C4-2B (cell line): ENCODE measurements at regions not wholly inside any gene's neighbourhood (a gene's known extent, or its start where the extent isn't known, plus 50 kb on each side); places are given as distances from the start of the nearest gene placed in this dataset.
"Not testable (repeated sequence)": the region's sequence is repeated elsewhere in the genome, so short reads cannot be mapped to it uniquely, and the experiment has no call there.

ENCODE experiments used
- H3K27ac ChIP-seq: fragments of 450-650 bp; 2 replicates; pipeline ENCODE4 v1.5.1; 2017
- ZFX ChIP-seq: fragments of 450-650 bp; IDR thresholded peaks from 2 replicates; pipeline ENCODE4 v1.6.1; 2017
- TF ChIP-seq, protein P1 (sequence below): fragments of 450-650 bp; conservative IDR thresholded peaks from 2 replicates; pipeline ENCODE4 v1.5.1; 2017; ENCODE audit warnings: mild to moderate bottlenecking

DNA sequence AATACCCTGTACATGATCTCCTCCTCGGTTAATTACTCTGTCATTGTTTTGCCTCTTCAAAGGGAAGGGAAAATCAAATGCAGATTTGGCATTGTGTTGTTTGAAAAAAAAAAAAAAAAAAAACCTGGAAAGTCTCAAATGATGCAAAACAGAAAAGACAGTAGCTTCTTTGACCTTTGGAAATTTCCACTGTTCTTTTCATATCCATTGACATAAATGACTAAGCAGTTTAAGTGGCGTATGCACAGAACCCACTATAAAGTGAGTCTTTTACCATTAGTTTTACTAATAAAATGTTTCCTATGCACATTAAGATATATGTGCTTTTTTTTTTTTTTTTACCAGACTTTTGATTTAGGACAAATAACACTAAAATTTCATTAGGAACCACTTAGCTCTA is 704.3 kb downstream of the TFAP2A start:
- TF ChIP-seq, protein P1, sequence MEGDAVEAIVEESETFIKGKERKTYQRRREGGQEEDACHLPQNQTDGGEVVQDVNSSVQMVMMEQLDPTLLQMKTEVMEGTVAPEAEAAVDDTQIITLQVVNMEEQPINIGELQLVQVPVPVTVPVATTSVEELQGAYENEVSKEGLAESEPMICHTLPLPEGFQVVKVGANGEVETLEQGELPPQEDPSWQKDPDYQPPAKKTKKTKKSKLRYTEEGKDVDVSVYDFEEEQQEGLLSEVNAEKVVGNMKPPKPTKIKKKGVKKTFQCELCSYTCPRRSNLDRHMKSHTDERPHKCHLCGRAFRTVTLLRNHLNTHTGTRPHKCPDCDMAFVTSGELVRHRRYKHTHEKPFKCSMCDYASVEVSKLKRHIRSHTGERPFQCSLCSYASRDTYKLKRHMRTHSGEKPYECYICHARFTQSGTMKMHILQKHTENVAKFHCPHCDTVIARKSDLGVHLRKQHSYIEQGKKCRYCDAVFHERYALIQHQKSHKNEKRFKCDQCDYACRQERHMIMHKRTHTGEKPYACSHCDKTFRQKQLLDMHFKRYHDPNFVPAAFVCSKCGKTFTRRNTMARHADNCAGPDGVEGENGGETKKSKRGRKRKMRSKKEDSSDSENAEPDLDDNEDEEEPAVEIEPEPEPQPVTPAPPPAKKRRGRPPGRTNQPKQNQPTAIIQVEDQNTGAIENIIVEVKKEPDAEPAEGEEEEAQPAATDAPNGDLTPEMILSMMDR, result no peak
- no peak for TF ChIP-seq ZFX
- H3K27ac ChIP-seq, result no peak overlapping the region

DNA sequence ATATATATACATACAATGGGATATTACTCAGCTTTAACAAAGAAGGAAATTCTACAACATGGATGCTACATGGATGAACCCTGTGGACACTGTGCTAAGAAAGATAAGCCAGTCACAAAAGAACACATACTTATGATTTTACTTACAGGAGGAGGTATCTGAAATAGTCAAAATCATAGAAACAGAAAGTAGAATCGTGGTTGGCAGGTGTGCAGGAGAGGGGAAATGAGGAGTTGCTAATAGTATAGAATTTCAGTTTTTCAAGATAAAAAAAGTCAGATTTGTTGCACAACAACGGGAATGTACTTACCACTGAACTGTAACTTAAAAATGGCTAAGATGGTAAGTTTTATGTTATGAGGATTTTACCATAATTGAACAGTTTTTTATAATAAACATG is 706.3 kb downstream of the TFAP2A start:
- H3K27ac ChIP-seq, result no peak overlapping the region
- TF ChIP-seq, protein P1, result no peak
- TF ChIP-seq ZFX, result no peak

DNA sequence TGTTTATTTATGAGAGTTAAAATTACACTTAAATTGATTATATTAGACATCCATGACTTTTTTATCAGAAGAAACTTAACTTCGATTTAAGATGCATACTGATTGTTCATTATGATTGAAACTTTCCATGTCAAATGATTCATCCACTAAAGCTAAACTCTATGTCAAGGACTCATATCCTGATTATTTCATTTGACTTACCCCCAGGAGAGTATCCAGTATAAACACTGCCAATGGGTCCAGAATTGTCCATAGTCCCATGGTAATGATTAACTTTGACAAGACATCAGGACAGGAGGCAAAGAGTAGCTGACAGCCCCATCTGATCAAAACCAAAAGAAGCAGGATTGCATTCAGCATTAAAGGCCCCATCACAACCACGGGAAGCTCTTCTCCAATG is 709.9 kb downstream of the TFAP2A start:
- no peak overlapping the region for H3K27ac ChIP-seq
- TF ChIP-seq ZFX, result no peak
- TF ChIP-seq, protein P1, result no peak

DNA sequence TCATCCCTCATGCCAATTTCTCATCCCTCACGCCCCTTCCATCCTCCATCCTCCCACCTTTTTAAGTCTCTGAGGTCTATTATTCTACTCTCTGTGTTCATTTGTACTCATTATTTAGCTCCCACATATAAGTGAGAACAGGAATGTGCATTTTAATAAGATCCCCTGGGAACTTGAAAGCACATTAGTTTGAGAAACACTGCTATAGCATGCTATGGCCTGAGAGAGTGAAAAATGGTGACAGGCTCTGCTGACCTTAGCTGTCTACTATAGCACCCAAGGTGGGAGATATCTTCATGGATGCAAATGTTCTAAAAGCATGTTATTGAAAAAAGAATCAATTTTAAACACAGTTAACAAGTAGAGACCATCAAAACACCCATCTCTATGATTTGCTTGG is 712.0 kb downstream of the TFAP2A start:
- no peak for TF ChIP-seq ZFX
- no peak overlapping the region for H3K27ac ChIP-seq

DNA sequence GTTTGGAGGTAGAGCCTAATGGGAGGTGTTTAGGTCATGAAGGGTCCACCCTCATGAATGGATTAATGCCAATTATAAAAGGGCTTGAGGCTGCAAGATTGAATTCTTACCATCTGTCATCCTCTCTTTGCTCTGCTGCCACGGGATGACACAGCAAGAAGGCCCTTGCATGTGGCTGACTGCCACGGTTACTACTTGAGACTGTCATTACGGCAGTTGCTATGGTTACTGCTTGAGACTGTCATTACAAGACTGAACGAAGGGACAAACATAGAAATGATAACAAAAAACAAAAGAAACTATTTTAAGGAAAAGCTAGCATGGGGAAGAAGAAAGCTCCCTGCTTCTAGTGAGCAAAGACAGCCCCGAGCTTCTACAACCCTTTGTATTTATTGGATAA is 715.0 kb downstream of the TFAP2A start:
- H3K27ac ChIP-seq, result no peak overlapping the region
- TF ChIP-seq, protein P1, result no peak
- no peak for TF ChIP-seq ZFX

DNA sequence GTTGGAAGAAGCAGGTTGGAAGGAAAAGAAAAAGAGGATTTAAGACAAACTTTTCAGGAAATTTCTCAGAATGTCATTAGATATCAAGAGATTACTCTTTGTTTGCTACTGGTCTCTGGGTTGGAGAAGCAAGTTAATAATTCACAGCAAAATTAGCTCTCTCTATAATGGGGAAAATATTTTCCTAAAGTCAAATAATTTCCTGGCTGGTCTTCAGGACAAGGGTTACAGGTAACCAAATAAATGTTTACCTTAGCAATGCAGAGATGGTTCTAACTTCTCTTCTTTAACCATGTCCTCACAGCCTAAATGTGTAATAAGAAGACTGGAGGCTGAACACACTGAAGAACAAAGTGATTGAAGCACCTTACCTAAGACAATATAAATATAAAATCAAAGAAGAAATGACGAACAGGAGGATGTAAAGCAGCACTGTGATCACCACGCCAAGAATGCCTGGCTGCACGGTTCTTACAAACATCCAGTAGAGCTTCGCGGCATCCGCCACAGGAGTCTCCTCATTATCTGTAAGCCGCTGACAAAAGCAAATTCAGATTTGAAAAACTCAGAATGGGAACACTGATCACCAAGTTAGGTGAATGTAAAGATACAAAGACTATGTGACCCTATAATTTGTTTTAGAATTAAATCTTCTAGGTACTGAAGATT is 717.5 kb downstream of the TFAP2A start:
- TF ChIP-seq, protein P1, result no peak
- no peak for TF ChIP-seq ZFX
- no peak overlapping the region for H3K27ac ChIP-seq

DNA sequence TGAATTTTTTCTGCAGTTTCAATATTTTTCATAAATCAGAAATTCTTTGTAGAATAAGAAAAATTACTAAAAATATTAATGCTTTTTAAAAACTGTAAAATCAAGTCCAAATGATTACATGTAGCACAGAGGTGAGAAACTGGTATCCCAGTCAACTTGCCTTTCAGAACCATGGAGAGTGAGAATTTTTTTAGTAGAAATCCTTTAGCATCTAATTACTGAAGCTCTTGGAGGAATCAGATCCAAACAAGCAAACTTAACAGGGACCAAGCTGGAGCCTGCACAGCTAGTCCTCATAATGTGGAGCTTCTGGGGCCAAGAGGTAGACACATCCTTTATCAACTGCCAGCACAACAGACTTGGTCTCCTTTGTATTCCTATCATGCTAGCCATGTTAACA is 724.5 kb downstream of the TFAP2A start:
- TF ChIP-seq ZFX, result no peak
- TF ChIP-seq, protein P1, result no peak
- no peak overlapping the region for H3K27ac ChIP-seq

DNA sequence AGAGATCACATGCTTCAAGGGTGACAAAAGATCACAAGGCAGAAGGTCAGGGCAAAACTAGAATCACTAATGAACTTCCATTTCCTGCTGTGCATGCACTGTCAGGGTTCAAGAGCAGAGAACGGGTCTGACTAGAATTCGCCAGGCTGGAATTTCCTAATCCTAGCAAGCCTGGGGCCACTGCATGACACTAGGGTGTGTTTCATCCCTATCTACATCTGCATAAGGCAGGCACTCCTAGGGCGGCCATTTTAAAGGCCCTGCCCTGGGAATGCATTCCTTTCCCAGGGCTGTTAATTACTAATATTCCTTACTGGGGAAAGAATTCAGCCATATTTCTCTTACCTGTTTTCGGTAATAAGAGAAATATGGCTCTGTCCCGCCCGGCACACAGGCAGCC is 734.1 kb downstream of the TFAP2A start:
- H3K27ac ChIP-seq, result not testable (repeated sequence)
